Esophagus (tissue), 2 donors: ENCODE measurements at regions not wholly inside any gene's neighbourhood (a gene's known extent, or its start where the extent isn't known, plus 50 kb on each side); places are given as distances from the start of the nearest gene placed in this dataset.

Experiments
- H3K27ac ChIP-seq, 2 donors: one replicate each; pipeline ENCODE4 v1.5.1; 2013; ENCODE audit warnings: low read depth in 2 of 2, mild to moderate bottlenecking in 2 of 2, inconsistent platforms in 1 of 2, low read length in 1 of 2, moderate library complexity in 1 of 2
- H3K27me3 ChIP-seq, 2 donors: one replicate each; pipeline ENCODE4 v1.6.1; 2013; ENCODE audit warnings: low read length in 2 of 2, control low read depth in 1 of 2, mild to moderate bottlenecking in 1 of 2; ENCODE audit not compliant: insufficient read depth in 2 of 2, control insufficient read depth in 1 of 2
- H3K36me3 ChIP-seq, 2 donors: one replicate each; pipeline ENCODE4 v1.6.1; 2013; ENCODE audit warnings: low read length in 1 of 2; ENCODE audit not compliant: control insufficient read depth in 2 of 2, insufficient read depth in 2 of 2
- H3K4me1 ChIP-seq, 2 donors: one replicate each; pipeline ENCODE4 v1.6.1; 2013; ENCODE audit warnings: low read length in 1 of 2; ENCODE audit not compliant: control insufficient read depth in 2 of 2, insufficient read depth in 2 of 2
- H3K4me3 ChIP-seq, 2 donors: one replicate each; pipeline ENCODE4 v1.5.1; 2013; ENCODE audit warnings: low read length in 2 of 2, mild to moderate bottlenecking in 2 of 2, low read depth in 1 of 2, moderate library complexity in 1 of 2
- H3K9me3 ChIP-seq, 2 donors: one replicate each; pipeline ENCODE4 v1.6.1; 2013; ENCODE audit warnings: mild to moderate bottlenecking in 2 of 2, low read depth in 1 of 2, low read length in 1 of 2, moderate library complexity in 1 of 2; ENCODE audit not compliant: control insufficient read depth in 2 of 2, insufficient read depth in 1 of 2
- WGBS, 2 donors: extraction: QIAGEN DNeasy Blood & Tissue Kit; methylation state at CpG; one replicate each; pipeline ENCODE4 v1.1.7; 2013; 5-methylcytosine and 5-hydroxymethylcytosine counted together
- donor health status: healthy with polysubstance abuse.
- donor health status: Bipolar disorder and iron deficiency.

DNA sequence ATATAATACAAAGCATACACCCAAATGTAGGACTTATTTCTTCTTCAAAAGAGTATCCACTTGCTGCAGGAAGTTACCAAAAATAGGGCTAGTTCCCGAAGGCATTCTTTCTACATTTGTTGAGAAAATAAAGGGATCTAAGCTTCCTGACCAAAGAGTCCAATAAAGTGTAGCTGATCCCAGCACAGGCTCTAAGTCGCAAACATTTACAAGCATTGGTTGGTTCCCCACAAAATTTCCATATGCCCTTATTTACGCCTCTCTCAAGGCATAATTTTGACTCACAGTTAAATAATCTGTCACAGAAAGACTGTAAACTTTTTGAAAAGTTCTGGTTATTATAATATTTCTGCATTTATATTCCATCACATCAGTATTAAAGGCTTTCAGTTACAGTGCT is 1520.1 kb upstream of the ZEB2 start:
- WGBS, 2 donors, result 78 to 84% methylated on average over 3 of the region's 3 CpGs
- Histone ChIP-seq H3K4me3 (no peak overlapping the region), H3K36me3 (no peaks in the 10 kb centered on the region), H3K27me3 (no peaks in the 10 kb centered on the region), H3K4me1 (no peaks in the 10 kb centered on the region), H3K9me3 (no peaks in the 10 kb centered on the region), H3K27ac (no peak overlapping the region)

DNA sequence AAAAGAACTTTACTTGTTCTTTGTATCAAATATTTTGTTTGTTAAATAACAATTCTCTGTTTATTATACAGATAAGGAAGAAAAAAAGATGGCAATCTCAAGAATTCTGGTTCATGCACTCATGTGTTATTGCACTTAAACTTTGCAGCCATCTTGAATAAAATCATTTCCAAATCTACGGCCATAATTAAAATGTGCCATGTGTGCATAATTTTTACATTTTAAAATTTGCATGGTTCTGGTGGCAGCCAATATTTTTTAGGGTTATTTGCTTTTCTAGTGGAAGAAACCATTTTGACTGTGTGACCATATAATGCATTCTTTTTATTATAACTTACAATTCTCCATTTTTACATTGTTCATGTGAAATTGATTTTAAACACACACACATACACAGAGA is 1518.1 kb upstream of the ZEB2 start:
- H3K27ac ChIP-seq, result no peak overlapping the region
- no peaks in the 10 kb centered on the region for H3K9me3 ChIP-seq
- H3K4me1 ChIP-seq, result no peaks in the 10 kb centered on the region
- no peaks in the 10 kb centered on the region for H3K36me3 ChIP-seq
- H3K27me3 ChIP-seq, result no peaks in the 10 kb centered on the region
- WGBS, 2 donors, result 89 to 98% methylated on average over 1 of the region's 1 CpG
- H3K4me3 ChIP-seq, result no peak overlapping the region

DNA sequence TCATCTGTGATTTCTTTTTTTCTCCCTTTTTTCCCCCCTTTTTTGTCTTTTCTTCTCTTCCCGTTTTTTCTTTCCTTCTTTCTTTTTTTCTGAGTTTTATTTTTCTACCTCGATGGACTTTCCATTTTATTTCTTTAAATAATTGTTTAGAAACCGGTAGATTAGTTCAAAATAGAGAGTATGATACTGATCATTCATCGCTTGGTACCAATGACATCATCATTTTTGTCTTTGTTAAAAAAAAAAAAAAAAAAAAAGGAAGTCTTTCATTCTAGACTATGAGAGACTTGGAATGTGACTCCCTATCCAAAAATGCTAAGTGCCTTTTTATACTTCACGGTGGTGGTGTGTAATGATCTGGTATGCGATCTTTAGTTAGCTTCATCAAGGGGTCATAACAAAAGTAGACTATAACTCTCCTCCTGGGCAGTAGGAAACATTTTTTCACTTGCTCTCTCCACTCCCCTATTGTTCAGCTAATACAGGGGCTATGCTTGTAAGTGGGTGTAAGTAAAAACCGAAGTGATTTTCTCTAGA is 1517.5 kb upstream of the ZEB2 start:
- Histone ChIP-seq H3K36me3 (no peaks in the 10 kb centered on the region), H3K9me3 (no peaks in the 10 kb centered on the region), H3K27ac (no peak overlapping the region), H3K27me3 (no peaks in the 10 kb centered on the region), H3K4me3 (no peak overlapping the region), H3K4me1 (no peaks in the 10 kb centered on the region)
- WGBS, 2 donors, result 84 to 86% methylated on average over 7 of the region's 7 CpGs

DNA sequence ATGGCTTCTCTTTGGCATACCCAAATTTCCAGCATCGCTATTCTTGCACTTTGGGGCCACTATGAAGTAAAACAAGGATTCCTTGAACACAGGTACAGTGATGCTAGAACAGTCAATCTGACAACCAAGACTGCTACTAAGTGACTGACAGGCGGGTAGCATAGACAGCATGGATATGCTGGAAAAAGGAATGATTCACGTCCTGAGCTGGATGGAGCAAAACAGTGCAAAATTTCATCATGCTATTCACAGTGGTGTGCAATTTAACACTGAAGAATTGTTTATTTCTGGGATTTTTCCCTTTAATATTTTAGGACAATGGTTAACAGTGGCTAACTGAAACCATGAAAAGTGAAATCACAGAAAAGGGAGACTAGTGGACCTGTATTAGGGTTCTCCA is 1511.2 kb upstream of the ZEB2 start:
- H3K36me3 ChIP-seq, result no peaks in the 10 kb centered on the region
- H3K27me3 ChIP-seq, result no peaks in the 10 kb centered on the region
- no peaks in the 10 kb centered on the region for H3K9me3 ChIP-seq
- H3K4me1 ChIP-seq, result no peaks in the 10 kb centered on the region
- H3K4me3 ChIP-seq, result no peak overlapping the region
- H3K27ac ChIP-seq, result no peak overlapping the region
- 87% methylated on average over 3 of the region's 3 CpGs for WGBS, 2 donors

DNA sequence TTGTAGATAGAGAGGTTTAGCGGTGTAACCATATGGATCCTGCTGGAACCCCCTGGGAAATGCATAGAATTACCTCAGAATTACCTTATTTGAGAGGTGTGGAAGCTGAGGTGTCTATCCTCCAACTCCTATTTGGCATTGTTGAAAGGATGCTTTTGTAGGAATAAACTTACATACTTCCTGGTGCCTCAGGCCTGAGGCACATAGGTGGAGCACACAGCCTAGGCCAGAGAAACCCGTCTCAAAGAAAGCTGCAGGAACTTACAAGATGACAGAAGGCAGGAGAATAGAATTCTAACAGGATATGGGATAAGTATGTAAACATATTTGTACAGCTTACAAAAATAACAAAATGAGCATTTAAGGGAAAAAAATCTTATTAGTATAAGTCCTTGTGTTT is 1507.2 kb upstream of the ZEB2 start:
- Histone ChIP-seq H3K4me3 (no peak overlapping the region), H3K27ac (no peak overlapping the region), H3K27me3 (no peaks in the 10 kb centered on the region), H3K36me3 (no peaks in the 10 kb centered on the region), H3K4me1 (no peaks in the 10 kb centered on the region), H3K9me3 (no peaks in the 10 kb centered on the region)
- WGBS, 2 donors, result 58 to 67% methylated on average over 2 of the region's 2 CpGs

DNA sequence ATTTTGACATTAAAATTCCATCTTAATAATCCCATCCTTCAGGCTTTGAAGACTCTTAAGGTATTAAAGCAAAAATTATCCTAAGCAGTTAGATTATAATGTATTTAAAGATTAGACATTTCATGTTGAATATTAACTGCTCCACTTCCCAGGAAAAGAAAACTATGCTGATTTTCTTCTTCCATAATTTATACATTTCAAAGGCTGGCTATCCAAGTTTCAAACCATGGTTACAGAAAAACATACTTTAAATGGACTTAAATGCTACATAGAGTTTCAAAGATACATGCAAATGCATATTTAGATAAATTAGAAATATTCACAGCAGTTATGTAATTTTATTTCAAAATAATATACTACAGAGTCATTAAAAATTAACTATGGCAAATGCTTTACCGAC is 1505.6 kb upstream of the ZEB2 start:
- Histone ChIP-seq H3K4me3 (no peak overlapping the region), H3K4me1 (no peaks in the 10 kb centered on the region), H3K36me3 (no peaks in the 10 kb centered on the region), H3K27ac (no peak overlapping the region), H3K9me3 (no peaks in the 10 kb centered on the region), H3K27me3 (no peaks in the 10 kb centered on the region)
- 91% methylated on average over 1 of the region's 1 CpG for WGBS, 2 donors

DNA sequence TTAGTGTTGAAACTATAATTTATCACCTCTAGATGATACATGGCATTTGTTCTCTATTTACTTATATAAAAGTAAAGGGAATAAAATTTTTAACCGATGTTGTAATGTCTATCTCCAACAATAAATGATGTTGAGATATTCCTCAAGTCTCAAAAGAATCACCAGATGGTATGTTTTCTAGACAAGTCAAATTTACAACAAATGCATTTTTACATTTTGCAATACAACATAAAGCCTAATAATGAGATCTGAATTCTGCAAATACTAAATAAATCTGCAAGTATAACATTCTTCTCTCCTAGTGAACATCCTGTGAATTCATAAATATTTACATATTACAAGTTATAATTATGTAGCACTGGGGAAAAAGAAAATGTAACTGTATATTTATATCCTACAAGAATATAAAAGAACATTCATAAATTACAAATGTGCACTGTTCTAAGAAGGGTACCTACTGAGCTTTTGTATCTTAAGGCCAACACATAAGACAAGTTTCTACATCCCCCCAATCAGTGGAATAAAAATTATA is 1504.4 kb upstream of the ZEB2 start:
- Histone ChIP-seq H3K36me3 (no peaks in the 10 kb centered on the region), H3K4me1 (no peaks in the 10 kb centered on the region), H3K9me3 (no peaks in the 10 kb centered on the region), H3K4me3 (no peak overlapping the region), H3K27me3 (no peaks in the 10 kb centered on the region), H3K27ac (no peak overlapping the region)
- WGBS, 2 donors, result 68 to 86% methylated on average over 1 of the region's 1 CpG

DNA sequence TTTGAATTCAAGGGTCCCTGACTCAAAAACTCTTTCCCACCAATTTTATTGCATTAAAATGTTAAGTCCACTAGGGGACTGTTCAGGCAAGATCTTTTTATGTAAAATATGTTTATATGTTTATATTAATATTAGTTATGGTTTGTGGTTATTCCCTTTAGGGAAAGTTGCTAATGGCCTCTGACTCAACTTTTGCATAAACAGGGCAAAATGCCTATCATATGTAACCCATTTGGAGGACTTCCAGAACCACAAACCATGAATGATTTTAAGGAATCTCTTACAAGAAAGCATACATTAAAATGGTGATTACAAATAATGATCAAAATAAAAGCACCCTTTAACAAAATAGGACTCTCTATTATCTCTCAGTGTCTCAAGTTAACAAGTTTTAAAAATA is 1484.5 kb upstream of the ZEB2 start:
- H3K4me3 ChIP-seq, result no peak overlapping the region
- no peaks in the 10 kb centered on the region for H3K4me1 ChIP-seq

DNA sequence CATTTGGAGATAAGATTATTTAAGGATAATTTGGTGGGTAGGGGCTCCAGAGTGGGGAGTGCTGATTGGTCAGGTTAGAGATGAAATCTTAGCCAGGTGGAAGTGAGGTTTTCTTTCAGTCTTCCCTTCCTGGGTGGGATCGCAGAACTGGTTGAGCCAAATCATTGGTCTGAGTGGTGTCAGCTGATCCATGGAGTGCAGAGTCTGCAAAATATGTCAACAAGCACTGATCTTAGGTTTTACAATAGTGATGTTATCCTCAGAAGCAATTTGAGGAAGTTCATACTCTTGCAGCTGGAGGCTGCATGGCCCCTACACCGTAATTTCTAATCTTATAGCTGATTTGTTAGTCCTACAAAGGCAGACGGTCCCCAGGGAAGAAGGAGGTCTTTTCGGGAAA is 1483.4 kb upstream of the ZEB2 start:
- no peaks in the 10 kb centered on the region for H3K27me3 ChIP-seq
- no peak overlapping the region for H3K27ac ChIP-seq
- H3K4me1 ChIP-seq, result no peaks in the 10 kb centered on the region
- H3K9me3 ChIP-seq, result no peaks in the 10 kb centered on the region
- H3K4me3 ChIP-seq, result no peak overlapping the region
- WGBS, 2 donors, result 80 to 88% methylated on average over 4 of the region's 4 CpGs
- H3K36me3 ChIP-seq, result no peaks in the 10 kb centered on the region

More for the DNA sequence above, 1484.5 kb upstream of the ZEB2 start:
- Histone ChIP-seq H3K9me3 (no peaks in the 10 kb centered on the region), H3K36me3 (no peaks in the 10 kb centered on the region), H3K27ac (no peak overlapping the region), H3K27me3 (no peaks in the 10 kb centered on the region)

DNA sequence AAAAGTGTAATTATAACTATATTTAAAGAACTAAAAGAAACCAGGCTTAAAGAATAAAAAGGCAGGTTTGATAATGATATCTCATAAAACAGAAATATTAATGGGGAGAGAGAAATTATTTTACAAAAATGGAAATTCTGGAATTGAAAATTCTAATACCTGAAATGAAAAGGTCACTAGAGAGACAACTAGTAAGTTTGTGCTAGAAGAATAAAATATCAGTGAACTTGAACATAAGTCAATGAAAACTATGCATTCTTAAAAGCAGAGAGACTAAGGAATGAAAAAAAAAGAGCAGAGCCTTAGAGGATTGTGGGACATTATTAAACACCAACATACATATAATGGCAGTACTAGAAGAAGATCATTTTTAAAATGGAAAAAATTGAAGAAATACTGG is 1475.0 kb upstream of the ZEB2 start:
- Histone ChIP-seq H3K36me3 (no peaks in the 10 kb centered on the region), H3K9me3 (no peaks in the 10 kb centered on the region), H3K27me3 (no peaks in the 10 kb centered on the region), H3K27ac (no peak overlapping the region), H3K4me1 (no peaks in the 10 kb centered on the region), H3K4me3 (no peak overlapping the region)
